Fibroblast of mammary gland (primary cell): ENCODE measurements at regions not wholly inside any gene's neighbourhood (a gene's known extent, or its start where the extent isn't known, plus 50 kb on each side); places are given as distances from the start of the nearest gene placed in this dataset.

Source experiments
- DNase-seq: peaks from one replicate; pipeline ENCODE4 v3.0.0-alpha.2; 2010; ENCODE audit warnings: low read depth
- H3K4me3 ChIP-seq: 2 replicates; pipeline ENCODE4 v1.5.1; 2011; ENCODE audit warnings: low read depth, mild to moderate bottlenecking, low read length, moderate library complexity; ENCODE audit not compliant: control insufficient read depth
- CTCF ChIP-seq: conservative IDR thresholded peaks from 2 replicates; pipeline ENCODE4 v1.5.1; 2011; ENCODE audit warnings: low read depth, low read length, inconsistent platforms; ENCODE audit not compliant: control insufficient read depth, insufficient read depth

DNA sequence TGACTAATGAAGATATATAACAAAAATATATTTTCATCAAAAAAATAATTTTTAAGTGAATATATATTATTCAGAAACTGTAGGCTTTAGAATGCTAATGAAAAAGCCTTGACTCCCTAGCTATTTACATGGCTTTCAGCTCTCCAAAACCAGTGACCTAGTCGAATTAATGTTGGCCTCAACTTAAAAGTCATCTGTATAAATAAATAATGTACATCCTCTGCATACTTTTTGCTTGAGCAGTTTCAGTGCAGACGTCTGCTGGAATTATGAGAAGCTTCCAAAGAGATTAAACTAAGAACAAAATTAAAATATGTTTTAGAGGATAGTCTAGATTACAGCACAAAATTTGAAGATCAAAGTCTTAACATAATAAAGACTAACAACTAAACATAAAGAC, 520.4 kb upstream of the ALCAM start:
- H3K4me3 ChIP-seq, result no peak overlapping the region
- peak; percentile 70 for DNase-seq
- TF ChIP-seq CTCF, result no peak

DNA sequence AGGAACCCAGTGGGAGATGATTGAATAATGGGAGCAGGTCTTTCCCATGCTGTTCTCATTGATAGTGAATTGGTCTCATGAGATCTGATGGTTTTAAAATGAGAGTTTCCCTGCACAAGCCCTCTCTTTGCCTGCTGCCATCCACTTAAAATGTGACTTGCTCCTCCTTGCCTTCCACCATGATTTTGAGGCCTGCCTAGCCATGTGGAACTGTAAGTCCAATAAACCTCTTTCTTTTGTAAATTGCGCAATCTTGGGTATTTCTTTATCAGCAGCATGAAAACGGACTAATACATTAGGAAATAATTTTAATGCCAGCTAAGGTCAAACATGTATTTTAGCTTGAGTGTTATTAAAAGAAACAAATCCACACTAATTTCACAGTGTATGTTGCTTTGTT, 517.6 kb upstream of the ALCAM start:
- no peak for DNase-seq
- no peak overlapping the region for H3K4me3 ChIP-seq
- TF ChIP-seq CTCF, result no peak

DNA sequence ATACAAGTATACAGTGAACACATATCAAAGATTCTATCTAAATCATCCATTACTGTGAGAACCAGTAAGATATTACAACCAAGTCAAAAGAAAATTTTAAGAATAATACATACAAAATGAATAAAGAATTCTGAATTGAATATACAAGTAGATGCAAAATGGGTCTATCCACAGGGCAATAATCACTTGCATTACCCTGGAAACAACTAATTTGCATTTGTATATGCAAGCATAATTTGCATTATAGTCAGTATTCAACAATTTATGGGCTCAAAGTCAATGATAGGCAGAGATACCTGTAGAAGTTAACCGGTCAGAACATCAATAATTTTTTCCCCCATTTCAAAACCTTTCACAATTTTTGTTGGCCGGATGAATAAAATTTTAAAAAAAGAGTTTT, 512.2 kb upstream of the ALCAM start:
- H3K4me3 ChIP-seq, result no peak overlapping the region
- no peak for DNase-seq
- TF ChIP-seq CTCF, result no peak

- no peak for DNase-seq
- TF ChIP-seq CTCF, result no peak
- no peak overlapping the region for H3K4me3 ChIP-seq
Measured at GRCh38 chr3:104855702-104856101, 511.0 kb upstream of the ALCAM start.

DNA sequence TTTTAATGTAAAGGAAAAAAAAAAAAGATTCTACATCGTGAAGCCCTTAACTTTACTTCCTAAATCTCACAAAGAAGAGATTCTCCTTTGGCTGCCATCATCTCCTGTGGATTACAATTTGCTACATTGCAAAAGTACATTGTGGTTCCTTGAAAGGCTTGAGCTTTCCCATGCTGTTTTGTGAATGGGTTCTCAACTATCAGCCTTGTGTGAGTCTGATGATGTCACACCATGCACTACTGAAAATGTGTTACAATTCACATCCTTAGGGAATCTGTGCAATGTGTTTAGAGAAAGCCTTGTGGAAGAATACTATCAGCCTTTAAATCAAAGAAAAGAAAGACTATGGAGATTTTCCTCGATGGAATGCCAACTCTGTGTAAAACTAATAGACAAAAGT, 510.0 kb upstream of the ALCAM start:
- peak; percentile 9 for DNase-seq
- H3K4me3 ChIP-seq, result no peak overlapping the region
- no peak for TF ChIP-seq CTCF

DNA sequence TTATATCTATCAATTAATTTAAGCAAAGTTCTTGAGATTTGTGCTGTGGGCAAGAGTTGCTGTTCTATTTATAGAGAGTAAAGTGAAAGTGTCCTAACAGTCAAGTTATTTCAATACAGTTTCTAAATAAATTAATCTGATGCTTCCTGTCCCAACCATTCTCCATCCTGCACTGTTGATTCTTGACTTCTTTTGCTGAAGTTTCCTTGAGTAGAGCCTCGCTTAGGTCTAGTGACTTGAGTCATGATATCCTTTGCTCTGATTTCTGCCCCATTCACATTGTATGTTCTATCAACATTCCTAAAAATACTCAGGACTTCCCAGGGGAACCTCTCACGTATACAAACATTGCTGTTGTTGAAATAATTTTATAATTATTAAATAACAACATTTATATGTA, 498.4 kb upstream of the ALCAM start:
- no peak for TF ChIP-seq CTCF
- no peak overlapping the region for H3K4me3 ChIP-seq
- no peak for DNase-seq

DNA sequence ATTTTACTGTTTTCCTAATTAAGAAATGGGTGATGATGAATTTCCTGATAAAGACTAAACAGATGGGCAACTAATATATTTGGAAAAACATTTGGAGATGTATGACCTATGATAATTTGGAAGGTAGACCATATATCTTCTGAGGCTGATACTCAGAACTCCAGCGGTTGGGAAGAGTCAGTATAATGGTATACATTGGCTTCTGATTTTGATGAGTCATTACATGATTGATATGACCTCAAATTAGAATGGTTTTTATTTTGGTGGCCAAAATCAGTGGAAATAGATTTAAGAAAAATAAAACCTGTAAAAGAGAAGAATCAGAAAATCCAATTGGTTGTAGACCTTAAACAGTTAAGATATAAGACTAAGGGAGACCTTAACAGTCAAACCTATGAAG, 496.4 kb upstream of the ALCAM start:
- H3K4me3 ChIP-seq, result no peak overlapping the region
- TF ChIP-seq CTCF, result no peak
- DNase-seq, result no peak
